ENCODE measurements at regions not wholly inside any gene's neighbourhood (a gene's known extent, or its start where the extent isn't known, plus 50 kb on each side); places are given as distances from the start of the nearest gene placed in this dataset.

- Histone ChIP-seq H3K27ac (ENCODE audit: insufficient read length, low read depth, low read length) (no peak overlapping the region), H2AK5ac (ENCODE audit: insufficient read length, low read length) (no peak overlapping the region)
- no peak overlapping the region for H3K27ac Mint-ChIP-seq
These were observed 397.8 kb downstream of the SLC4A3 start for GRCh38 chr2:220025207-220025606.

More at GRCh38 chr2:220025207-220025606, 397.8 kb downstream of the SLC4A3 start:
- H2BK20ac ChIP-seq (ENCODE audit: low read depth, low read length, poor library complexity, severe bottlenecking), result no peak overlapping the region
- TF ChIP-seq CTCF (conservative IDR thresholded peaks at IDR 0.05), result no peak
- no peak overlapping the region for H3T11ph ChIP-seq (ENCODE audit: low read length)
- H3K18ac ChIP-seq (ENCODE audit: insufficient read length, low read depth, low read length), result no peak overlapping the region
- no peak overlapping the region for H4K8ac ChIP-seq (replicated peaks; ENCODE audit: insufficient read length, low read depth, low read length)
- H3K79me1 ChIP-seq (ENCODE audit: insufficient read depth, low read depth, low read length, poor library complexity, severe bottlenecking), result no peaks in the 10 kb centered on the region
- H3K14ac ChIP-seq (ENCODE audit: insufficient read depth, low read length), result no peak overlapping the region
- Mint-ChIP-seq H3K36me3 (ENCODE audit: insufficient read depth in 1 of 3, low read depth in 3 of 3) (no peaks in the 10 kb centered on the region), H3K9me3 (peaks cover 0 to 3% of the 10 kb centered on the region in 2 experiments; a peak in 2 of 5 replicates), H3K4me3 (no peak overlapping the region), H3K4me1 (no peaks in the 10 kb centered on the region), H3K27me3 (ENCODE audit: low read depth) (no peaks in the 10 kb centered on the region)
- WGBS (ENCODE audit: extremely low coverage, insufficient read length, low lambda C conversion rate), result no CpG with 5 or more reads among the region's 1 CpG
- no peak overlapping the region for H3K4ac ChIP-seq (ENCODE audit: low read depth, low read length)
- H3K9me3 ChIP-seq (ENCODE audit: control insufficient read depth, low read depth, low read length), result no peaks in the 10 kb centered on the region
- DNase-seq, result no peak
- no peaks in the 10 kb centered on the region for H3K27me3 ChIP-seq (ENCODE audit: insufficient read depth, low read length)
- H3K9ac ChIP-seq (ENCODE audit: extremely low read depth, insufficient read length, low read length), result no peak overlapping the region
- no peaks in the 10 kb centered on the region for H3K23me2 ChIP-seq (ENCODE audit: insufficient read length, low read depth, low read length, poor library complexity, severe bottlenecking)
- no peak overlapping the region for H3K4me2 ChIP-seq (ENCODE audit: insufficient read depth, insufficient read length, low read length)
- H2BK120ac ChIP-seq (ENCODE audit: low read depth, low read length, poor library complexity, severe bottlenecking), result no peak overlapping the region
- no peak overlapping the region for H4K5ac ChIP-seq (ENCODE audit: insufficient read length, low read depth, low read length)
- H4K20me1 ChIP-seq (ENCODE audit: control insufficient read depth, insufficient read depth, insufficient read length), result no peaks in the 10 kb centered on the region
- no peaks in the 10 kb centered on the region for H3K4me1 ChIP-seq (ENCODE audit: insufficient read depth, low read length)
- H2BK15ac ChIP-seq (ENCODE audit: low read depth, low read length), result no peak overlapping the region
- no peak overlapping the region for H2BK12ac ChIP-seq (ENCODE audit: insufficient read length, low read depth, low read length)
- no peaks in the 10 kb centered on the region for H3K79me2 ChIP-seq (ENCODE audit: insufficient read depth, low read length)
- no peak overlapping the region for H2AFZ ChIP-seq (ENCODE audit: low read length)
- H3K56ac ChIP-seq (ENCODE audit: insufficient read length, low read depth, low read length), result no peak overlapping the region
- no peak overlapping the region for H2BK5ac ChIP-seq (ENCODE audit: insufficient read length, low read length)
- no peak overlapping the region for H4K91ac ChIP-seq (ENCODE audit: insufficient read length, low read depth, low read length)
- H3K23ac ChIP-seq (ENCODE audit: insufficient read length, low read depth, low read length), result no peak overlapping the region
